M059J (cell line): ENCODE measurements at regions not wholly inside any gene's neighbourhood (a gene's known extent, or its start where the extent isn't known, plus 50 kb on each side); places are given as distances from the start of the nearest gene placed in this dataset.

ENCODE experiments used
- DNase-seq: peaks from one replicate; pipeline ENCODE4 v3.0.0-alpha.2; 2012; ENCODE audit warnings: low read depth

DNA sequence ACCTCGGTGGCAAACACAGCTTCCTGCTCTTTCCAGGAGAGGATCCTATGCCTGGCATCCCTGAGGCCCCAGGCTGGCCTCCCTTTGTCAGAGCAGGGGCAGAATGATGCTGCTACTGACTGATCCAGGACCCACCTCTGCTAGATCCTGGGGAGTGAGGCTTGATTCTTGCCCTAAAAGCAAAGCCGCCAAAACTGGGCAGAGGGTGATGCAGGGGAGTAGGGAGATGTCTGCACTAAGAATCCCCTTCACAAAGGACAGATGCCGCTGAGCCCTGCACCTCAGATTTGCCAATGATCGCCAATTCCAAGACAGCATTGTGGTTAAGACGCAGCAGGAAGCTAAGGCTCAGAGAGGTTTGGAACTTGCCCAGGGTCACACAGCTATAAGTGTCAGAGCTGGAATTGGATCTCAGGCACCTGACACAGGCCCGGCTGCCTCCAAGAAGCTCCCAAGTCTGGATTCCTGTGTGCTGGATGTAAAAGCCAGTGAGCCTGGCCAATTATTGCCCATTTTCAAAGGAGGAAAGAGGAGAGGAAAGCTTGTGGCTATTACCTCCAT is 60.7 kb upstream of the TNRC6C start:
- no peak for DNase-seq

- DNase-seq: no peak
These were observed 59.7 kb upstream of the TNRC6C start for GRCh38 chr17:77898521-77899434.

DNA sequence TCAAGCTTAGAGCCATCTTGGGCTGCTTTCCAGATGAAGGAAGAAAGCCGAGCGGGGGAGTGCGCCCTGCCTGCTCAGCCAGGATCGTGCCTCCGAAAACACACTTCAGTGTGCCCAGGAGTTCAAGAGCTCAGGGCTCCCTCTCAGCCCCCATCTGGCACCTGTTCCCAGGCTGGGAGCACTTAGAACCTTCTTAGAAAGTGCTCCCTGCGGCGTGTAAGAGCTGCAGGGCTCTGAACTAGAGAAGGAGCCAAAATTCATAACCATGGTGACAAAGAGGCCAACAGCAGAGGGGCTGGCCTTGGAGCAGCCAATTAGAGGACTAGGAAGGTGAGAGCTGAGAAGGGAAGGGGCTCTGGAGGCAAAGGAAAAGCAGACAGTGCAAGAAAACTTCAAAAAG is 59.0 kb upstream of the TNRC6C start:
- no peak for DNase-seq

DNA sequence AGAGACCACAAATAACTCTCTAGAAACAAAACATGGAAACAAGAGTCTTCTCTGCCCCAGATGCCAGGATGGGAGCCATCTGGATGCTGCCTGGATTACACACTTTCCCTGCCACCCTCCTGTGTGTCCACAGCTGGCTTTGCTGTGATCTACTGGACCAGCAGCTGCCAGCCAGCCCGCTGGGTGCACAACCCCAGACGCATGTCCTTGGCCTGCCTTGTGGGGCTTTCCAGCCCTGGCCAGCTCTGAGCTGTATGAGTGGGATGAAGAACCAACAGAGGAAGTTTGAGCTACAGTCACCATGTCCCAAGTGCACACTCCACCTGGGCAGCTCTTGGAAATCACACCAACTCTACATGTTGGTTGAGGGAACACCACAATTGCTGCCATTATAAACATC is 57.0 kb upstream of the TNRC6C start:
- no peak for DNase-seq

- DNase-seq: no peak
These were observed 53.2 kb upstream of the TNRC6C start for GRCh38 chr17:77905266-77905665.

DNA sequence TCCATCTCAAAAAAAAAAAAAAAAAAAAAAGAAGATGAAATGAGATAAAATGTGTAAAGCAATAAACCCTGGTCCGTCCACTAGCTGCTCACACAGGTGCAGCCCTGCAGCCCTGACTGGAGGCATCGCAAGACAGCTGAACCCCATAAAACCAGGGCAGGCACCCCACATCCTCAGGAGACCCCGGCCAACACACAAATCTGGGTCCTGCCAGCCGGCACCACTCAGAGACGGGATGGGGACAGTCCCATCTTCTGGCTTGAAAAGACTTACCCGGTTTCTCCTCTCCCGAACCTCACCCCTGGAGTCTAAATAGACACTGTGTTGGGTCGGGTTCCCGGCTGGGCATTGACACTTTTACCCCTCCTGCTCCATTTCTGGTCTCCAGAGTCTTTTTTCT is 52.7 kb upstream of the TNRC6C start:
- no peak for DNase-seq

DNA sequence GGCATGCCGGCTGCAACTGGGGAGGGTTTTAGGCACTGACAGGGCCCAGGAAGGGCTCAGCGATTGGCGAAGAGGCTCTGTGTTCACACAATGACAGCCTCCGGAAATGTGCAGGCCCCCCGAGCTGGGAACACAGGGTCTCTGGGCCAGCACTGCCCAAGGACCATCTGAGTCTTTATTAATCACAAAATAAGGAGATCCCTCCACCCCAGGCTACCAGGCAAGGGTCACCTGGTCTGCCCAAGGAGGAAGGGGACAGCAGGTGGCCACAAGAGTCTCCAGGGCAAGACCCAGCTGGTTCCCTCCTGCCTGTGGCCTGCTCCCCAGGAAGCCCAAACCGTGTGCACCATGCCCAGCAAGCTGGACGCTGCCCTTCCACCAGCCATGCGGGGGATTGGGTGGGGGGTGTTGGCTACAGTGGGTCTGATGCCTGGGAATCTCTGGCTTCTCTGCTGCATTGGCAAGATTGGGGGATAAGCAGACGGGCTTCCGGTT is 52.1 kb upstream of the TNRC6C start:
- no peak for DNase-seq

- no peak for DNase-seq
These were observed 50.7 kb upstream of the TNRC6C start for GRCh38 chr17:77907497-77908461.

DNA sequence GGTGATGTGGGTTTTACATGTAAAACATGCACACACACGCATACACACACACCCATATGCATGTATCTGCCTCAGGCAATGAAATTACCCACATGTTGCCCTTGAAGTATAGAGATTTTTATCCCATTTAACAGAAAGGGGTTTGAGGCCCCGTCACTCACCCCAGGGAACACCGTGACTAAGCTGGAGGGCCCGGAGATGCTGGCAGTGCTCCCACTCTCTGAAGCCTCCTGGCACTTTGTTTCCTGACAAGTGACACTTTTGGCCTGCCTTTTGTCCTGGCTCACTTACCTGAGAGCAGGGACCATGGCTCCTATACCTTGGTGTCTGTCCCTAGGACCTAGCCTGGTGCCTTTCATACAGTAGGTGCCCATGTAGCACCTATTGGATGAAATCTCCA is 50.0 kb upstream of the TNRC6C start:
- DNase-seq: no peak
